ENCODE measurements at regions not wholly inside any gene's neighbourhood (a gene's known extent, or its start where the extent isn't known, plus 50 kb on each side); places are given as distances from the start of the nearest gene placed in this dataset.
"Not testable (repeated sequence)": the region's sequence is repeated elsewhere in the genome, so short reads cannot be mapped to it uniquely, and the experiment has no call there.

- H3K27ac Mint-ChIP-seq = no peak overlapping the region
- no peaks in the 10 kb centered on the region for H3K4me1 Mint-ChIP-seq
- H3K36me3 Mint-ChIP-seq = no peaks in the 10 kb centered on the region
- DNase-seq (ENCODE audit: low spot score in 2 of 2, unreplicated experiment in 2 of 2) = no peak
- no peaks in the 10 kb centered on the region for H3K27me3 Mint-ChIP-seq (ENCODE audit: low read depth)
- no peak overlapping the region for H3K4me3 Mint-ChIP-seq
- no peak for TF ChIP-seq CTCF (IDR thresholded peaks at IDR 0.05; ENCODE audit: unreplicated experiment)
- peaks cover 33% of the 10 kb centered on the region for H3K9me3 Mint-ChIP-seq
Measured at GRCh38 chrX:143287236-143287635, 230.0 kb downstream of the SPANXN3 start.

- no peak for DNase-seq (ENCODE audit: low spot score in 2 of 2, unreplicated experiment in 2 of 2)
- TF ChIP-seq CTCF (IDR thresholded peaks at IDR 0.05; ENCODE audit: unreplicated experiment) = no peak
- Mint-ChIP-seq H3K4me1 (no peaks in the 10 kb centered on the region), H3K27me3 (ENCODE audit: low read depth) (no peaks in the 10 kb centered on the region), H3K27ac (no peak overlapping the region), H3K4me3 (no peak overlapping the region), H3K9me3 (peaks cover 51% of the 10 kb centered on the region), H3K36me3 (no peaks in the 10 kb centered on the region)
Measured at GRCh38 chrX:143270317-143270716, 244.6 kb downstream of the SPANXN4 start.

- H3K27me3 Mint-ChIP-seq (ENCODE audit: low read depth); H3K36me3 Mint-ChIP-seq; DNase-seq (ENCODE audit: low spot score in 2 of 2, unreplicated experiment in 2 of 2); H3K4me3 Mint-ChIP-seq; H3K27ac Mint-ChIP-seq; H3K4me1 Mint-ChIP-seq: not testable (repeated sequence)
- peaks cover 45% of the 10 kb centered on the region for H3K9me3 Mint-ChIP-seq
Measured at GRCh38 chrX:143244593-143244992, 218.9 kb downstream of the SPANXN4 start.

GRCh38 chrX:143240658-143241057, 214.9 kb downstream of the SPANXN4 start:
- DNase-seq (ENCODE audit: low spot score in 2 of 2, unreplicated experiment in 2 of 2) = no peak
- no peak for TF ChIP-seq CTCF (IDR thresholded peaks at IDR 0.05; ENCODE audit: unreplicated experiment)
- Mint-ChIP-seq H3K9me3 (peaks cover 47% of the 10 kb centered on the region), H3K36me3 (no peaks in the 10 kb centered on the region), H3K4me3 (no peak overlapping the region), H3K27ac (no peak overlapping the region), H3K4me1 (no peaks in the 10 kb centered on the region), H3K27me3 (ENCODE audit: low read depth) (no peaks in the 10 kb centered on the region)

- DNase-seq (ENCODE audit: low spot score in 2 of 2, unreplicated experiment in 2 of 2) = no peak
- H3K9me3 Mint-ChIP-seq = peaks cover 53% of the 10 kb centered on the region
- no peaks in the 10 kb centered on the region for H3K27me3 Mint-ChIP-seq (ENCODE audit: low read depth)
- no peak overlapping the region for H3K27ac Mint-ChIP-seq
- no peaks in the 10 kb centered on the region for H3K36me3 Mint-ChIP-seq
- TF ChIP-seq CTCF (IDR thresholded peaks at IDR 0.05; ENCODE audit: unreplicated experiment) = no peak
- H3K4me1 Mint-ChIP-seq = no peaks in the 10 kb centered on the region
- no peak overlapping the region for H3K4me3 Mint-ChIP-seq
Measured at GRCh38 chrX:143231492-143231891, 205.8 kb downstream of the SPANXN4 start.

GRCh38 chrX:143228600-143228999, 202.9 kb downstream of the SPANXN4 start:
- H3K36me3 Mint-ChIP-seq; H3K4me3 Mint-ChIP-seq; H3K4me1 Mint-ChIP-seq; DNase-seq (ENCODE audit: low spot score in 2 of 2, unreplicated experiment in 2 of 2); H3K27ac Mint-ChIP-seq; H3K27me3 Mint-ChIP-seq (ENCODE audit: low read depth): not testable (repeated sequence)
- H3K9me3 Mint-ChIP-seq = peaks cover 46% of the 10 kb centered on the region

- no peaks in the 10 kb centered on the region for H3K27me3 Mint-ChIP-seq (ENCODE audit: low read depth)
- no peaks in the 10 kb centered on the region for H3K4me1 Mint-ChIP-seq
- H3K9me3 Mint-ChIP-seq = peaks cover 50% of the 10 kb centered on the region
- no peak for TF ChIP-seq CTCF (IDR thresholded peaks at IDR 0.05; ENCODE audit: unreplicated experiment)
- H3K4me3 Mint-ChIP-seq = no peak overlapping the region
- no peaks in the 10 kb centered on the region for H3K36me3 Mint-ChIP-seq
- H3K27ac Mint-ChIP-seq = no peak overlapping the region
- DNase-seq (ENCODE audit: low spot score in 2 of 2, unreplicated experiment in 2 of 2) = no peak
Measured at GRCh38 chrX:143206966-143207365, 181.2 kb downstream of the SPANXN4 start.
